Astrocyte of the cerebellum (primary cell): ENCODE measurements at regions not wholly inside any gene's neighbourhood (a gene's known extent, or its start where the extent isn't known, plus 50 kb on each side); places are given as distances from the start of the nearest gene placed in this dataset.

Experiments used
- DNase-seq: peaks from one replicate; pipeline ENCODE4 v3.0.0-alpha.2; 2011; ENCODE audit warnings: low read depth
- H3K4me3 ChIP-seq: 2 replicates; pipeline ENCODE4 v1.5.1; 2011; ENCODE audit warnings: mild to moderate bottlenecking, low read depth, low read length, moderate library complexity
- CTCF ChIP-seq: IDR thresholded peaks from 2 replicates; pipeline ENCODE4 v1.5.1; 2012; ENCODE audit warnings: low read length, low read depth, moderate library complexity, mild to moderate bottlenecking; ENCODE audit errors: missing control alignments
- in situ Hi-C: cut with HindIII; loops from 2 replicates; pipeline ENCODE4 v1.10.0; 2017; ENCODE audit warnings: low sequenced_read_pairs

- no peak for TF ChIP-seq CTCF
- DNase-seq = no peak
- no peak overlapping the region for H3K4me3 ChIP-seq
- in situ Hi-C loops = no loop called here
Observed at GRCh38 chrX:43003204-43003565, 225.2 kb upstream of the PPP1R2C start.

- no peak for DNase-seq
- TF ChIP-seq CTCF = no peak
- in situ Hi-C loops = no loop called here
Observed at GRCh38 chrX:43003939-43004338, 226.0 kb upstream of the PPP1R2C start.

GRCh38 chrX:43005561-43005960, 227.6 kb upstream of the PPP1R2C start:
- TF ChIP-seq CTCF = no peak
- no peak overlapping the region for H3K4me3 ChIP-seq
- no peak for DNase-seq
- in situ Hi-C loops = no loop called here

More at GRCh38 chrX:43003939-43004338, 226.0 kb upstream of the PPP1R2C start:
- H3K4me3 ChIP-seq = no peak overlapping the region

GRCh38 chrX:43008356-43008755, 230.4 kb upstream of the PPP1R2C start:
- DNase-seq = no peak
- no peak overlapping the region for H3K4me3 ChIP-seq
- TF ChIP-seq CTCF = no peak
- in situ Hi-C loops = no loop called here

GRCh38 chrX:43016021-43016420, 238.1 kb upstream of the PPP1R2C start:
- TF ChIP-seq CTCF = no peak
- in situ Hi-C loops = no loop called here
- DNase-seq = no peak
- no peak overlapping the region for H3K4me3 ChIP-seq

- H3K4me3 ChIP-seq = no peak overlapping the region
- no peak for DNase-seq
- TF ChIP-seq CTCF = no peak
- in situ Hi-C loops = no loop called here
Observed at GRCh38 chrX:43018031-43018430, 240.1 kb upstream of the PPP1R2C start.

GRCh38 chrX:43019021-43019420, 241.1 kb upstream of the PPP1R2C start:
- DNase-seq = no peak
- TF ChIP-seq CTCF = no peak
- in situ Hi-C loops = no loop called here
- no peak overlapping the region for H3K4me3 ChIP-seq
